ENCODE measurements at regions not wholly inside any gene's neighbourhood (a gene's known extent, or its start where the extent isn't known, plus 50 kb on each side); places are given as distances from the start of the nearest gene placed in this dataset.
"Not testable (repeated sequence)": the region's sequence is repeated elsewhere in the genome, so short reads cannot be mapped to it uniquely, and the experiment has no call there.

DNA sequence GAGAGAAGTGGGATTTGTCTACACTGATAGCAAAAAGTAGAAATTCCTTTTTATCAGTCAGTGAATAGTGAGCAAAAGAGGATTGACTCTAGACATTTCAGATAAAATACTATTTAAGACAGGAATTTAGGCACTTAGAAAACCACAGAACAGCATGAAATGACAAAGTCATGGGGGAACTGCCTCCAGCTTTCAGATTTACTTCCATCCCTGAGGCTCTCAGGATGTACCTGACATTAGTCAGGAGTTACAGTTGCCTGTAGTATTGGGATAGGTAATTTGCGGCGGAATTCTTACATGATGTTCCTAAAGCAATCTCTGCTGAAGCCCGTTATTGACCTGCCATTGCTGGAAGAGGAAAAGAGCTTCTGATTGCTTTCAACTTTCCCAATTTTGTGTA lies 337.1 kb upstream of the MAP2 start:
- DNase-seq = no peak

DNA sequence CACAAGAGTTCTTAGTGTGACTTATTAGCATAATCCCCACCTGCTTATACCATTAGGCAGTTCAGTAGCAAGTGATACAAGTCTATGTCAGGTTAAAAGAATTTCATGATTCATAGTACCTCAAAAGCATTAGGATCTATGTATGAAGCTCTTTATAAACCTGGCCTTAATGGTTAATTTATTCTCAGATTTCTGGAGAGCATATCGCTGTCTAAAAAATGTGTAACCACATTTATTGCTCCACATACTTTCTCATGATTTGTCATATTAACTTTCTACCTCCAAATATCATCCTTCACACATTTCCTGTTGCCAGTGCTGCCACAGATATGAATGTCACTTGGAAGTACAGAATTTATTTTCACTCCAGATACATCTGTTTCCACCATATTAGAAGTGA lies 332.8 kb upstream of the MAP2 start:
- DNase-seq = peak; percentile 29

DNA sequence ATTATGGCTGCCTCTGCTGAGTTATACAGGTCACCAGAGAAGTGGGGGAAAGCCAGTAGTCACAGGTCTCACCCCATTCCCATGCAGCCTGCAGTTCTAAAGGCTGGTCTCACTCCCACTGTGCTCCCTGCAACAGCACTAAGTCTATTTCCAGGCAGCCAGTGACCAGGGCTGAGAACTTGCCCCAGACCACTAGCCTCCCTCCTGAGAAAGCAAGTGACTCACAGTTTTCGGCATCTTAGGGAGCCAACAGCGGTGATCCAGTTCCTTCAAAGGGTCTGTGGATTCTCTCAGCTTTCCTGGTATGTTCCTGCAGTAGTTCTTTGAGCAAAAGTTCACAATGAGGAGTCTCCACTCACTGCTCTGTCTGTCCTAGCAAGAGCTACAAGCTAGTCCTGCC lies 329.6 kb upstream of the MAP2 start:
- no peak for DNase-seq

DNA sequence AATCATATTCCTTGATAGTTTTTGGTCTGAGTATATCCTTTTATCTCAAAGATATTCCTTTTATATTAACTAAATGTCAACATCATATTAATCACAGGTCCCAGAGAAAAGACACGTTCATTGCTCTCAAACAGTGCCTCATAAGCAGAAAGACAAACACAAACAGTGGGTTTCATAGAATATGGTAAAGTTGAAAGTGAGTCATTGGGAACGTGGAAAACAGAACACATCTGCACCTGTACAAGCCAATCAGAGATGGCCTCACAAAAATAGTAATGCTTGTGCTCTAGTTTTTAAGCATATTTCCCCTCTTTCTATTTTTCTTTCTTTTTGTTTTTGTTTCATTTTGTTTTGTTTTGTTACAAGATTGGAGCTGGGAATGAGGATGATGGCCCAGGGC lies 328.4 kb upstream of the MAP2 start:
- no peak for DNase-seq

DNA sequence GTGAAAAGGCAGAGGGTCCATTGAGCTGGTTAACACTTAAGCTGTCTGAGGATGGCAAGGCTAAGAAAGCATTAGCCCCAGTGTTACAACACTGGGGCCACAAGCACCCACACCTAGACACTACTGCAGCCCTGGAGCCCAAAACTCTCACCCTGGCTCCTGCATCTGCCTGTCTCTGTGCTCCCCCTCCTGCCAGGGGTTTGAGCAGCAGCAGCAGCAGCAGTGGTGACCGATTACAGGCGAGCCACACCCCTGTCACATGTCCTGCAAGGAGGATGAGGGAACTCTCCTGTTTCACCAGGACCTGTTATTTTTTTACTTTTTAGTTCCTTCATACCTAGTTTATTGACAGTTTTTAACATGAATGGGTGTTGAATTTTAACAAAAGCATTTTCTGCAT lies 326.7 kb upstream of the MAP2 start:
- DNase-seq = no peak

DNA sequence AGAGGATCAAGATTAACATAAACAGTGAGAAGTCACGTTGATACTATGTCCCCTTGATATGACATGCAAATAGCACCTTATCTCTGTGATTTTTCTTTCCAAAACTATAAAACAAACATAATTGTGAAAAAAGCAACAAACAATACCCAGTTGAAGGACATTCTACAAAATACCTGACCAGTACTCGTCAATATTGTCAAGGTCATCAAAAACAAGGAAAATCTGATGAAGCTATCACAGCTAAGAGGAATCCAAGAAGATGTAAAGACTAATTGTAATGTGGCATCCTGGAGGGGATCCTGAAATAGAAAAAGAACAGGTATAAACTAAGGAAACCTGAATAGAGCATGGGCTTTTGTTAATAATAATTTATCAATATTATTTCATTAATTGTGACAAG lies 321.5 kb upstream of the MAP2 start:
- no peak for DNase-seq

DNA sequence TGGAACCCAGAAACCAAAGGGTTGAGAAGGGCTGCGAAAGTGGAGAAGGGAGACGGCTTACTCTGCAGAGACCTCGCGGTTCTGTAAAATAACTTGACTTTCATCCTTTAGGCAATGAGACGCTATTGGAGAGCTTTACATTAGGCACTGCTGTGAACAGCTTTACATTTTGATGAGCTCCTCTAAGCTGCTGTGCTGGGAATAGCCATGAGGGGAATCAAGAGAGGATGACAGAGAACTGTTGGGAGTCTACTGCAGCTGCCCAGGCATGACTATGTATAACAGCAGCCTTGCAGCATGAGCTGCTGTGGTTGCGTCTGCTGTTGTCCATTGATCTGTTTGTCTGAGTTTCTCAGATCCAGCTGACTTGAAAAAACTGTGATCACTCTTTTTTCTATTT lies 310.8 kb upstream of the MAP2 start:
- no peak for DNase-seq

DNA sequence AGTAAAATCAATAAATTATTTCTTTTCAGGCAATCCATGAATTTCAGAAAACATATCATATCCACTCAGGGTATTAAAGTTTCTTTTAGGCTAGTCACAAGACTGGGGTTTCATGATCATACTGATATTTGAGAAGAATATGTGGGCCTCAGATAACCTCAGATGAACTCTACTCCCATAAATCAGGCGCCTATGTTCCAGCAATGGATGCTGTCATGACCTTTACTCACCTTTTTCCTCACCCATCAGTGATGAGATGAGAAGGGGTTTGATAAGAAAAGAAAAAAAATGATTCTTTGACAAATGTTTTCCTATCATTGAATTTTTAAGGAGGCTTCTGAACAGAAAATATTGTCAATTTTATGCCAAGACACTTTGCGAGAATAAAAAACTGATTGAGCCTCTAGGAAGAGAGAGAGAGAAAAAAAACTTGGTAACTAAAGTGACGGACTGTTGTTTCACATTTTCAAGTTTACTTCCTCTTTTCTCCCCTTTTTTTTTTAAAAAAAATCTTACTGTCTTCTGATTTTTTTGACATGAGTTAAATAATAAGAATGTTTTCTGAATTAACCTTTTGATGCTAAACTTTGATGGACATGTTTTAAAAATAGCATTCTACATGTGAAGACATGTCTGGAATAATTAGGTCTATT lies 309.1 kb upstream of the MAP2 start:
- DNase-seq = no peak

DNA sequence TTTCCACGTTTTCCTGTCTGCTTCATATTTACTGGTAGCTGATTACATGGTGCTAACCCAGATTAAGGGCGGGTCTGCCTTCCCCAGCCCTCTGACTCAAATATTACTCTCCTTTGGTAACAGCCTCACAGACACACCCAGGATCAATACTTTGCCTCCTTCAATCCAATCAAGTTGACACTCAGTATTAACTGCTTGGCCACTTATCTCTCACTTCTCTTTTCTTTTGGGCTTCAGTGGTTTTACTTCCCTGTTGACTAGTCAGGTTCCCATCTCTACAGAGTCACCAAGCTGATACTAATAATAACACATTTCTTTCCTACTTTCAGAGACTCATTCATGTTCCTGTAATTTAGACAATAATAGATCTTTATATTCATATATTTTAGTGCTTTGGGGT lies 302.2 kb upstream of the MAP2 start:
- no peak for DNase-seq

DNA sequence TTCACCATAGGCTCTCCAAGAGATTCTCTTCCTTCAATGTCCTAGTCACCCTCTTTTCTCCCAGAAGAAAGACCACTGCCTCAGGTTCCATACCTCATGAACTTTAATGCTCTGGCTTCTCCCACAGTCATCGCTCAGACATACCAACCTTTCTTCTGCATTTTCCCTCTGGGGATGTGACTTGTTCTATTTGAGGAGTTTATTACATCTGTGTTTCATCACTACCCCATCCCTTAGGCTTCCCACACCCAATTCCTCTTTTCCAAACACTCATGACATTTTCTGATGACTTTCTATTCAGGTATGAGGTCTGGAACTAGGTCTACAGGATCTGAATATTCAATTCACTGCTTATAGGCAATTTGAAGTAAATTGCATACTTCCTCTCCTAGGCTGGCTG lies 298.6 kb upstream of the MAP2 start:
- DNase-seq = no peak

DNA sequence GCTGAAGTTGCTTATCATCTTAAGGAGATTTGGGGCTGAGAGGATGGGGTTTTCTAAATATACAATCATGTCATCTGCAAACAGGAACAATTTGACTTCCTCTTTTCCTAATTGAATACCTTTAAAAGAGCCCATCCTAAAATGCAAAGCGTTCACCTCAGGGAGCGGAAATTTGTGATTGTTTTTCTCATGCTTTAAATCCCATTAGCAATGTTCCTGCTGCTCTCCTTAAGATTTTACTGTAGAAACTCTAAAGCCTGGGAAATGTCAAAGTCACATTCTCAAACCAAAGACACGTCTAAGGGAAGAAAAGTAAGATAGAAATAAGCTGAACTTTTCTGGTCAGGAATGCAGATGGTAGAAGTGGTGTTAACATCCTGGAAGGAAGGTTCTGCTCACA lies 285.8 kb upstream of the MAP2 start:
- no peak for DNase-seq

DNA sequence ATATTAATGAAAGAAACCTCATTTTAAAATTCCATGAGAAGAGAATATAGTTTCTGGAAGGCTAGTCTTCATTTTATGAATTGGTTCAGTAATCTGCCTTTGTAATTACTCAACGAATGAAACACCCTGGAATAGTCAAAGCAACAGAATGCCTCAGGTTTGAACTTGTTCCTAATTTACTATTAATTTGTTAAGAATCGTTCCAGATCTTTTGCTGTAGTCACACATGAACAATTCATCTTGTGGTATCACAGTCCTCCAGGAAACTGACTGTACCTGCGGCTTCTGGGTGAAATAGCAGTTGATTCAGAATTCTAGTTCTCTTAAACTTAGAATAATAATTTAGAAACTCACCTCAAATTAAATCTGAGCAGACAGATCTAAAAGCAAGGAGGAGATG lies 282.7 kb upstream of the MAP2 start:
- no peak for DNase-seq

DNA sequence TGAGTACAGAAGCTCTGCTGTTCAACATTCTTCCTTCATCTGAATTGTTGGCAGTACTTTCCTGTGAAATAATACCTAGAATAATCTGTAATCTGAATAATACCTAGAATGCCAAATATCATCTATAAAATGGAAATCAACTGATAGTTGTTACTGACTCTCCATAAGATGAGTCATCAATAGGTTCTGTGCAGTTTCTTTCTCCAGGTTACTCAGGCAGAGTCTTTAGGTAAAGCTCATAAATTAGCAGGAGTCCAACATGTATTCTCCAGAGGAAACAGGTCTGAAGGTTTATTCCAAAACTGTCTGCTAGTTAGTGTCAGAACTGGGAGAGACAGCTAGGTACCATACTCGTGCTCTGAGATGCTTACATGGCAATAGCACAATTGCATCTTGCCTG lies 282.0 kb upstream of the MAP2 start:
- DNase-seq = no peak

DNA sequence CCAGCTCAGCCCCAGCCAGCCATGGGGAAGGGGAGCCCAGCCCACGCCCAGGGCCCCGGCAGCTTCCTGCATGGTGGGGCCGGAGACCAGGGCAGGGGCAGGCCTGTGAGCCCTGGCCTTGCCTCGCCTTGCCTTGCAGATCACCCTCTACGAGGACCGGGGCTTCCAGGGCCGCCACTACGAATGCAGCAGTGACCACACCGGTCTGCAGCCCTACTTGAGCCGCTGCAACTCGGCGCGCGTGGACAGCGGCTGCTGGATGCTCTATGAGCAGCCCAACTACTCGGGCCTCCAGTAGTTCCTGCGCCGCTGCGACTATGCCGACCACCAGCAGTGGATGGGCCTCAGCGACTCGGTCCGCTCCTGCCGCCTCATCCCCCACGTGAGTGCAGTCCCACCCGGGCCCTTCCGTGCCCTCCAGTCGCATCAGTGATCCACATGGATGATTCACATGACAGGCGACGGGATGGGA lies 278.6 kb upstream of the MAP2 start:
- DNase-seq = not testable (repeated sequence)

DNA sequence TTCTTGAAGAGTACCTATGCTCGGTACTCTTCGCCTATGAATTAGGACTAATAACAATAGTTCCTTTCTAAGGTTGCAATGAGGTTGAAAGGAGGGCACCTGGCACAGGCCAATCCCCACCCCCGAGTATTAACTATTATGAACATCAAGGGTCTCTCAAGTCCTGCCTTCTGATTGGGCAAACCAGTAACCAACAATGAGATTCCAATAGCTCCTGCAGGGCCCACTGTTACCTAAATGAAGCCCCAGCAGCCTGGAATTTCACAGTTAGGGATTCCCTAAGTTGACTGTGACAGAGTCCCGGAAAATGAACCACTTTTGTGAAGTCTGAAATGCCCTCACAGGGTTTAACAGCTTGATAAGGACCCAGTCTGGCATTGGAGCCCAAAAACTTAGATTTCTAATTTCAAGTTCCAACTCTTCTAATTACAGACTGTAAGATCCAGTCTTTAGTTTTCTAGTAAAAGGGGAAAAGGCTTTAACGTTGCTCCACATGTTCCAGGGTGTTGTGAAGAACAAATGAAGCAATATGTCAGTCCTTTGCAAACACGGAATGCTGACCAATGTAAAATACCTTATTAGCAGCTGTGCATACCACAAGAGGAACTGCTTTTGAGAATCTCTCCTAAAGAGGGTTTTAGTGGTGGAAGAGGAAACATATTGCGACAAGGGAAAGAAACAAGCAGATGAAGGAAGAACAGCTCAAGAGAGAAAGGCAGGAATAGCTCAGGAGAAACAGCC lies 277.7 kb upstream of the MAP2 start:
- no peak for DNase-seq

DNA sequence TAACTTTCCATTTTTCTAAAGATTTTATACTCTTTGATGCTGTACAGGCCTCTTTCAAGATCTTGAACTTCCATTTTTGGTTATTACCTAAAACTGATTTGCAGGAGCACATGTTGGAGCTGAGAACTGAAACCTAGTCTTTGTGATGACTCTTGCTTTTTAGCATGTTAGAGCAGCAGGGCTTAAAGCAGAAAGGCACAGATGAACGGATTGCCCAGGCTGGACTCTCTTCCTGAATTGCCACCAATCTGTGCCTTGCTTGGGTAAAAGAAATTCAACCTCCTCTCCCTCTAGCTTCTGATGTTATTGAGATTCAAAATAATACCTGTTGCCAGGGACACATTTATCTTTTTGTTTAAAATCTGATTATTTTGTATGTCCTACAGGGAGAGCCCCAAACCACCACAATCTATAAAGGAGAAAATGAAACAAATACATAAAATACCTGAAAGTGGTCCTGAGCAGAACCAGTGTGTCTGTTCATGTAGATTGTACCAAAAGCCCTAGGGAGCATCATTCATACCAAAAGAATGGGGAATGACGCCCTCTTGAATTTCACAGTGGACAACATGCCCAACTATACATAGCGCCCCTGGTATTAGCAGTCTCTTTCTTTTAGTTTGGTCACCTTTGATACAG lies 277.0 kb upstream of the MAP2 start:
- no peak for DNase-seq

DNA sequence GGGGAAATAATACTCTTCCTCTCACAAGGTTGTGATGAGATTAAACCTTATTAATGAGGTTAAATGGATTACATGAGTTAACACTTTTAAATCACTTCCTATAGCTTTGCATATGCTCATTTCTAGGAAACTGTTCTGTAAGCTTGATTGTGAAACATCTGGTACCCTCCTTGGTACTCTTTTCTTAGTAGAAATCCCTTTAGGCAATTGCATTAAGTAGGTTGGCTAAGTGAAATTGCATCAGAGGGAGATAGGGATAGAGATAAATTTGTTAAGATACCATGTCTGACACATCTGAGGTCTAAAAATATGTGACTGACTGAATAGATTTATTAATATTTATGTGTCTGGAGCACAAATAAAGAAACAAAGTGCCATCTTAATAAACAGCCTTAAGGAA lies 275.9 kb upstream of the MAP2 start:
- no peak for DNase-seq

DNA sequence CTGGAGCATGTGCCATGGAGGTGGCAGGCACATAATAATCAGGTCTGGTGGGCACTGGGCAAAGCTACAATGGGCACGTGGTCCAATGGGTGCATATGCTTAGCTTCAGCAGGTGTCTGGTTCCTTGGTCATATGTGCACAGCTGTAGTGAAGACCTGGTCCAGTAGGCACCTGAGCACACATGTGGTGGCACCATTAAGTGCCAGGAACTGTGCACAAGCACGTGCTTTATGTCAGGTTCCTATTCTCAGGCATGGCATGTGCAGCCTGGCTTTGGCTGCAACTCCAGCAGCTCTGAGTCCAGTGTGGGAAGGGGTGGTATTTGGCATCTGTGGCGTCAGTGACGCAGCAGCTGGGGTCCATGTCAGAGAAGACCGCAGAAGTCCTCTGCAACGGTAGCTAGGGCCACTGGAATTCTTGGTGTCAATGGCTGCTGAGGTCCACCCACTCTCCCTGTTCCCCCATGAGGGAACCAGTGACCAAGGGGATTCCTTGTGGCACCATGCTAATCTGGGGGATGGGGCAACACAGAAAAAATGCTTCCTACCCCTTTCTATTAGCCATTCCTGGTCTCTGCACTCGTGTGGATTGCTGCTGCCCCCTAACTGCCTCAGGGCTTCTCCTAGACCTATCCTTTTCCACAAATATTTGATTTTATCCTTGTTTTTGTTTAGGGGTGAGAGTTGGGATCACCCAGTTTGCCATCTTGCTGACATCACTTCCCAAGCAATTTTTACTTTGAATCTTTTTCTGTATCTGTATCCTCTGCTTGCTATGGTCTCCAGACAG lies 262.9 kb upstream of the MAP2 start:
- DNase-seq = no peak

DNA sequence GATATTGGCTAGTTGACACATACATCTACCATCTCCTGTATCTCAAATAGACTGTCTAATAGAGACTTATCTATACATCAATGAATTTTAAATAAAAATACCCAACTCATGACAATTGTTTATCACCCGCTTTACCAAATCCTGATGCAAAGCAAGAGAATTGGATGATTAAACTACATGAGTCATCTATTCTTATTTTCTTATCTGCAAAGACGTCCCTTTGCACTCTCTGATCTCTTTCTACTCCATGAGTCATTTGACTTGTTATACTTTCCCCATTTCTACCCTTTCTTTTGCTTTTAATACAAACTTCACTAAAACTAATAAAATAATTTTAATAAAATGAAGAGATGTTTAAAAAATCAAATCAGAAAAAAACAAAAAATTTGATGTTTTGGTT lies 261.7 kb upstream of the MAP2 start:
- no peak for DNase-seq

DNA sequence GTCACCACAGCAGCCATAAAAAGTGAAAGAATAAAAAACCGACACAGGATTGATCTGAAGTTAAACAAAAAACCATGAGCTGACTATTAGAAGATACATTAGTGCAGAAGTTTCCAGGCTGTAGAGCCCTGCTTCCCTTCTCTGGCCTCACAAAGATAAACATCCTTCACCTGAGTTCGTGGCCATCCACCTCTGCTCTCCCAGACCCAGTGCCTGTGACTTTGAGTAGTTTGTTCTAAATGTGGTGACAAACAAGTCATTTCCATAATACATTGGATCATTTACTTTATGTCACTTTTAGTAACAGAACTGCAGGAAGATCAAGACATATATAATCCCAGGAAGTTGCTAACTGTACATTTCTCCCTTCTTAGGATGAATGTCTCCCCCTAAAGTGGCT lies 241.9 kb upstream of the MAP2 start:
- no peak for DNase-seq

DNA sequence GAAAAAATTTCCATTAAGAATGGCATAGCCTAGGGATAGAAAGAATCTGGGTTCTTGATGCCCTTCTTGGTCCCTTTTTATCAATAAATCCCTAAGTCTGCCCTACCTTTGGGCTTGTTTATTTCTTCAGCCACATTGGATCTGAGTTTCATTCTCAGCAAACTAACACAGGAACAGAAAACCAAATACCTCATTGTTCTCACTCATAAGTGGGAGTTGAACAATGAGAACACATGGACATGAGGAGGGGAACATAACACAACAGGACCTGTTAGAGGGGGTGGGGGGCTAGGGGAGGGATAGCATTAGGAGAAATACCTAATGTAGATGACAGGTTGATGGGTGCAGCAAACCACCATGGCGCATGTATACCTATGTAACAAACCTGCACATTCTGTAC lies 237.0 kb upstream of the MAP2 start:
- peak; percentile 36 for DNase-seq

DNA sequence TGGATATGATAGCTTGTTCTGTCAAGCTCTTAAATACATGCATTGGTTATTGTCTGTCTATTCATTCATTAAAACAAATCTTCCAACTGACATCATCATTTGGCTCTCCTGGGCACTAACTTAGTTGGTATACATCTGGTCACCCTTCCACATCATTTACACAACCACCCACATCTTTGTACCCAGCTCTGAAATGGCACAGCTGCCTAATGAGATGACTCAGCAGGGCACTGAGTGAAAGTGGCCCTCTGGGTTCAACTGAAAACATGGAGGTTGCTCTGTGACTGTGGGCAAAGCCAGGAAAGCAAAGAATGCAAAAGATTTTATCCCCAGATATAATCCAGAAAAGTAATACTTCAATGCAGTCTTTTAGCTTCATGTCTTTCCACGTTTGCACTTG lies 234.0 kb upstream of the MAP2 start:
- DNase-seq = no peak

DNA sequence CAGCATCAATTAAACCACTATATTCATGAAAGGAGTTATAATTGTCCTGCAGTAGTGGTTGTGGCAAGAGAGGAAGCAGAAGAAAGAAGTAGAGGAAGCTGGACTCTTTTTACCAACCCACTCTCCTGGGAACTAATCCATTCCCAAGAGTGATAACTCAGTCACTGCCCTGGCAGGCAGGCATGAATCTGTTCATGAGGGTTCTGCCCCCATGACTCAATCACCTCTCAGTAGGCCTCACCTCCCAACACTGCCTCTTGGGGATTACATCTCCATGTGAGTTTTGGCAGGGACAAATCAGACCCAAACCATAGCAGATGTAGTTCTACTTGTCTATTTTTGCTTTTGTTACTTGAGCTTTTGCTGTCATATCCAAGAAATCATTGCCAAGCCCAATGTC lies 232.7 kb upstream of the MAP2 start:
- DNase-seq = no peak

DNA sequence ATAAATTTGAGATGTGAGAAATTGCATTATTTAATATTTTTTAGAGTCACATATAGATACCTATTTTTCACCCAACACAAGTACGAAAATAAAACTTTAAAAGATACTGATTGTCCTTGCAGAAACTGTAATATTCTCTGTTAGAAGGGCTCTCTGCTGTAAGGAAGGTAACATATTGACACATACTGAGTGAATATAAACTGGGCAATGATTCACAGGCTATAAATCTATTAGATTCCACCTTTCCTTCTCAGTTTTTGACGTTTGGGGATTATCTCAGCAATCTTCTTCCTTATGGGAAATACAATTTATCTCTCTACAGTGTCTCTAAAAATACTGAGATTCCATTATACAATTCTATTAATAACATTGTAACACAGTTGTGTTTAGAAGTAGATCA lies 229.1 kb upstream of the MAP2 start:
- DNase-seq = no peak

All from NCI-H226 (cell line).